H54 (cell line): ENCODE measurements at regions not wholly inside any gene's neighbourhood (a gene's known extent, or its start where the extent isn't known, plus 50 kb on each side); places are given as distances from the start of the nearest gene placed in this dataset.
A peak's percentile ranks its signal among the peaks of the same experiment; 100 is the strongest.

ENCODE experiments used
- DNase-seq: peaks from one replicate; pipeline ENCODE4 v3.0.0; 2011; ENCODE audit warnings: low spot score, mixed read lengths; ENCODE audit not compliant: insufficient read length
- FAIRE-seq: peaks from 3 replicates; lab custom pipeline; 2011; peaks lifted over from hg19 to GRCh38; lab: Jason Lieb, UNC
- POLR2A ChIP-seq: IDR thresholded peaks from 2 replicates; pipeline ENCODE4 v1.6.1; 2011; ENCODE audit warnings: low read depth, mild to moderate bottlenecking, low read length

GRCh38 chr3:13166243-13167063, 93.2 kb upstream of the IQSEC1 start:
- DNase-seq (no peak), FAIRE-seq (no peak)
- TF ChIP-seq POLR2A, result no peak

- TF ChIP-seq POLR2A, result no peak
- FAIRE-seq, result no peak
- no peak for DNase-seq
These were observed 92.3 kb upstream of the IQSEC1 start for GRCh38 chr3:13165576-13165975.

- no peak for FAIRE-seq
- no peak for TF ChIP-seq POLR2A
- no peak for DNase-seq
These were observed 91.8 kb upstream of the IQSEC1 start for GRCh38 chr3:13164893-13165492.

- FAIRE-seq (no peak), DNase-seq (no peak)
- no peak for TF ChIP-seq POLR2A
These were observed 90.7 kb upstream of the IQSEC1 start for GRCh38 chr3:13163848-13164382.

GRCh38 chr3:13162549-13163320, 89.5 kb upstream of the IQSEC1 start:
- no peak for DNase-seq
- no peak for FAIRE-seq
- TF ChIP-seq POLR2A, result no peak

GRCh38 chr3:13161771-13162535, 88.7 kb upstream of the IQSEC1 start:
- FAIRE-seq (no peak), DNase-seq (no peak)
- no peak for TF ChIP-seq POLR2A

GRCh38 chr3:13161021-13161759, 88.0 kb upstream of the IQSEC1 start:
- no peak for FAIRE-seq
- peak; percentile 36 for DNase-seq
- no peak for TF ChIP-seq POLR2A

GRCh38 chr3:13160619-13161018, 87.4 kb upstream of the IQSEC1 start:
- no peak for DNase-seq
- no peak for TF ChIP-seq POLR2A
- no peak for FAIRE-seq

GRCh38 chr3:13159890-13160289, 86.7 kb upstream of the IQSEC1 start:
- FAIRE-seq (no peak), DNase-seq (peak; percentile 34)
- no peak for TF ChIP-seq POLR2A

- TF ChIP-seq POLR2A, result no peak
- FAIRE-seq (no peak), DNase-seq (no peak)
These were observed 85.6 kb upstream of the IQSEC1 start for GRCh38 chr3:13158871-13159270.

- DNase-seq (no peak), FAIRE-seq (no peak)
- TF ChIP-seq POLR2A, result no peak
These were observed 85.2 kb upstream of the IQSEC1 start for GRCh38 chr3:13158408-13158807.

- DNase-seq, result no peak
- no peak for FAIRE-seq
- no peak for TF ChIP-seq POLR2A
These were observed 84.8 kb upstream of the IQSEC1 start for GRCh38 chr3:13157986-13158385.
